NCI-H748 (cell line): ENCODE measurements at regions not wholly inside any gene's neighbourhood (a gene's known extent, or its start where the extent isn't known, plus 50 kb on each side); places are given as distances from the start of the nearest gene placed in this dataset.

ENCODE experiments used
- DNase-seq: peaks from one replicate; lab custom pipeline; 2025; ENCODE audit not compliant: unreplicated experiment; lab: John Stamatoyannopoulos, UW

- no peak for DNase-seq
These were observed 143.2 kb upstream of the PRSS1 start for GRCh38 chr7:142606081-142606480.

GRCh38 chr7:142604671-142605070, 144.6 kb upstream of the PRSS1 start:
- DNase-seq: no peak

- DNase-seq: peak; percentile 78
These were observed 145.3 kb upstream of the PRSS1 start for GRCh38 chr7:142603870-142604448.

- no peak for DNase-seq
These were observed 146.5 kb upstream of the PRSS1 start for GRCh38 chr7:142602756-142603155.

- no peak for DNase-seq
These were observed 147.1 kb upstream of the PRSS1 start for GRCh38 chr7:142602183-142602582.

- no peak for DNase-seq
These were observed 151.0 kb upstream of the PRSS1 start for GRCh38 chr7:142598297-142598696.

- no peak for DNase-seq
These were observed 151.7 kb upstream of the PRSS1 start for GRCh38 chr7:142597547-142597946.

GRCh38 chr7:142595816-142596516, 153.3 kb upstream of the PRSS1 start:
- DNase-seq: no peak

- DNase-seq: no peak
These were observed 155.2 kb upstream of the PRSS1 start for GRCh38 chr7:142594078-142594477.

- DNase-seq: no peak
These were observed 156.2 kb upstream of the PRSS1 start for GRCh38 chr7:142593106-142593505.

- DNase-seq: no peak
These were observed 156.6 kb upstream of the PRSS1 start for GRCh38 chr7:142592664-142593063.

- DNase-seq: no peak
These were observed 157.0 kb upstream of the PRSS1 start for GRCh38 chr7:142592231-142592630.

- no peak for DNase-seq
These were observed 158.3 kb upstream of the PRSS1 start for GRCh38 chr7:142590830-142591457.

- DNase-seq: no peak
These were observed 159.2 kb upstream of the PRSS1 start for GRCh38 chr7:142590077-142590476.

GRCh38 chr7:142587578-142588191, 161.6 kb upstream of the PRSS1 start:
- DNase-seq: peak; percentile 48

- no peak for DNase-seq
These were observed 162.7 kb upstream of the PRSS1 start for GRCh38 chr7:142586611-142587010.

GRCh38 chr7:142585425-142585824, 163.8 kb upstream of the PRSS1 start:
- DNase-seq: no peak

- no peak for DNase-seq
These were observed 164.5 kb upstream of the PRSS1 start for GRCh38 chr7:142584765-142585164.

GRCh38 chr7:142583446-142583845, 165.8 kb upstream of the PRSS1 start:
- no peak for DNase-seq

- no peak for DNase-seq
These were observed 166.9 kb upstream of the PRSS1 start for GRCh38 chr7:142582351-142582750.

GRCh38 chr7:142581341-142581740, 167.9 kb upstream of the PRSS1 start:
- no peak for DNase-seq

- no peak for DNase-seq
These were observed 169.3 kb upstream of the PRSS1 start for GRCh38 chr7:142579946-142580345.
